SK-N-SH treated with all-trans-retinoic acid at 6 μM for 48 hours (cell line): ENCODE measurements at regions not wholly inside any gene's neighbourhood (a gene's known extent, or its start where the extent isn't known, plus 50 kb on each side); places are given as distances from the start of the nearest gene placed in this dataset.

Experiments used
- ATAC-seq: fragments of 200-7000 bp; cut with Tn5 transposase; 3 replicates; pipeline ENCODE4 v1.9.1; 2020; ENCODE audit warnings: mild to moderate bottlenecking, moderate library complexity
- ARNTL ChIP-seq: fragments of 450-650 bp; formaldehyde crosslinking; IDR thresholded peaks from 2 replicates; pipeline ENCODE4 v1.5.0; 2020; ENCODE audit warnings: low read depth, mild to moderate bottlenecking, moderate library complexity, borderline replicate concordance
- CREB5 ChIP-seq: fragments of 250-450 bp; sonication (Bioruptor Pico); IDR thresholded peaks from 2 replicates; pipeline ENCODE4 v1.5.1; 2020; ENCODE audit warnings: low read depth, mild to moderate bottlenecking, moderate library complexity
- CSDC2 ChIP-seq: fragments of 250-450 bp; sonication (Bioruptor Pico); IDR thresholded peaks from 2 replicates; pipeline ENCODE4 v1.5.0; 2020; ENCODE audit warnings: mild to moderate bottlenecking, moderate library complexity
- CSRNP3 ChIP-seq: fragments of 250-450 bp; sonication (Bioruptor Pico); IDR thresholded peaks from 2 replicates; pipeline ENCODE4 v1.5.1; 2021; ENCODE audit warnings: mild to moderate bottlenecking, moderate library complexity
- ESRRG ChIP-seq: fragments of 250-450 bp; sonication (Bioruptor Pico); IDR thresholded peaks from 2 replicates; pipeline ENCODE4 v1.6.1; 2021; ENCODE audit warnings: mild to moderate bottlenecking
- GLIS3 ChIP-seq: fragments of 250-450 bp; sonication (Bioruptor Pico); IDR thresholded peaks from 2 replicates; pipeline ENCODE4 v1.5.0; 2020; ENCODE audit warnings: mild to moderate bottlenecking, moderate library complexity
- ISL1 ChIP-seq: fragments of 250-450 bp; sonication (Bioruptor Pico); IDR thresholded peaks from 2 replicates; pipeline ENCODE4 v2.1.2; 2022; ENCODE audit warnings: mild to moderate bottlenecking, moderate library complexity
- OSR1 ChIP-seq: fragments of 250-450 bp; sonication (Bioruptor Pico); IDR thresholded peaks from 2 replicates; pipeline ENCODE4 v1.8.0; 2022; ENCODE audit warnings: moderate library complexity, mild to moderate bottlenecking, inconsistent platforms
- POU6F1 ChIP-seq: fragments of 250-450 bp; sonication (Bioruptor Pico); IDR thresholded peaks from 2 replicates; pipeline ENCODE4 v1.8.0; 2021; ENCODE audit warnings: low read depth, mild to moderate bottlenecking, moderate library complexity, borderline replicate concordance
- PPARA ChIP-seq: fragments of 250-450 bp; sonication (Bioruptor Pico); IDR thresholded peaks from 2 replicates; pipeline ENCODE4 v1.5.0; 2020; ENCODE audit warnings: mild to moderate bottlenecking, borderline replicate concordance
- RARB ChIP-seq: fragments of 250-450 bp; sonication (Bioruptor Pico); IDR thresholded peaks from 2 replicates; pipeline ENCODE4 v1.8.0; 2021; ENCODE audit warnings: mild to moderate bottlenecking, moderate library complexity
- TCF4 ChIP-seq: fragments of 250-450 bp; sonication (Bioruptor Pico); IDR thresholded peaks from 2 replicates; pipeline ENCODE4 v1.8.0; 2021; ENCODE audit warnings: mild to moderate bottlenecking, moderate library complexity, borderline replicate concordance
- TOX ChIP-seq: fragments of 250-450 bp; sonication (Bioruptor Pico); IDR thresholded peaks from 2 replicates; pipeline ENCODE4 v1.8.0; 2021; ENCODE audit warnings: mild to moderate bottlenecking, moderate library complexity, borderline replicate concordance
- TSHZ2 ChIP-seq: fragments of 250-450 bp; sonication (Bioruptor Pico); IDR thresholded peaks from 2 replicates; pipeline ENCODE4 v1.5.0; 2020; ENCODE audit warnings: mild to moderate bottlenecking, moderate library complexity
- ZC3H10 ChIP-seq: fragments of 250-450 bp; sonication (Bioruptor Pico); IDR thresholded peaks from 2 replicates; pipeline ENCODE4 v1.5.1; 2021; ENCODE audit warnings: mild to moderate bottlenecking, moderate library complexity
- ZFP3 ChIP-seq: fragments of 250-450 bp; sonication (Bioruptor Pico); IDR thresholded peaks from 2 replicates; pipeline ENCODE4 v1.5.0; 2020; ENCODE audit warnings: mild to moderate bottlenecking, moderate library complexity
- ZFP30 ChIP-seq: fragments of 450-650 bp; formaldehyde crosslinking; IDR thresholded peaks from 2 replicates; pipeline ENCODE4 v1.5.0; 2022; ENCODE audit warnings: mild to moderate bottlenecking, moderate library complexity
- ZNF565 ChIP-seq: fragments of 450-650 bp; formaldehyde crosslinking; conservative IDR thresholded peaks from 2 replicates; pipeline ENCODE4 v1.5.0; 2020; ENCODE audit warnings: low read depth, mild to moderate bottlenecking, moderate library complexity
- ZNF70 ChIP-seq: fragments of 450-650 bp; formaldehyde crosslinking; IDR thresholded peaks from 2 replicates; pipeline ENCODE4 v1.5.0; 2020; ENCODE audit warnings: mild to moderate bottlenecking, moderate library complexity
- ZNF8 ChIP-seq: fragments of 450-650 bp; formaldehyde crosslinking; IDR thresholded peaks from 2 replicates; pipeline ENCODE4 v1.5.0; 2020; ENCODE audit warnings: mild to moderate bottlenecking, moderate library complexity

- TF ChIP-seq ZC3H10 (CRISPR knock-in tag) (peak; percentile 75), OSR1 (CRISPR knock-in tag) (no peak)
- TF ChIP-seq, all 23 proteins: peak for 1
- peak; percentile 62; the same call in 2 of the 3 replicates for ATAC-seq
Measured at GRCh38 chr9:78930281-78930680, 633.4 kb downstream of the PSAT1 start.

- peak; percentile 56; the same call in 1 of the 2 replicates for TF ChIP-seq TOX (CRISPR knock-in tag)
- TF ChIP-seq ZNF565 (CRISPR knock-in tag): no peak
- no peak for TF ChIP-seq OSR1 (CRISPR knock-in tag)
- ATAC-seq: peak; percentile 98
Measured at GRCh38 chr9:78932849-78933627, 636.1 kb downstream of the PSAT1 start.

GRCh38 chr9:78934880-78935279, 636.9 kb upstream of the TLE4 start:
- no peak for TF ChIP-seq ISL1 (CRISPR knock-in tag)
- TF ChIP-seq CSRNP3 (CRISPR knock-in tag): no peak
- TF ChIP-seq CSDC2 (CRISPR knock-in tag): no peak
- no peak for TF ChIP-seq ZFP3 (CRISPR knock-in tag)
- no peak for TF ChIP-seq ZNF70 (CRISPR knock-in tag)
- TF ChIP-seq RARB: no peak
- TF ChIP-seq ARNTL (CRISPR knock-in tag): no peak
- TF ChIP-seq TCF4: no peak
- TF ChIP-seq CREB5: no peak
- TF ChIP-seq ESRRG (CRISPR knock-in tag): no peak
- no peak for TF ChIP-seq TSHZ2
- TF ChIP-seq GLIS3: no peak
- TF ChIP-seq PPARA: no peak
- TF ChIP-seq ZFP30 (CRISPR knock-in tag): no peak
- TF ChIP-seq POU6F1 (CRISPR knock-in tag): no peak
- no peak for ATAC-seq

GRCh38 chr9:78938821-78939220, 632.9 kb upstream of the TLE4 start:
- ATAC-seq: no peak
- TF ChIP-seq ISL1 (CRISPR knock-in tag) (no peak), ZNF565 (CRISPR knock-in tag) (no peak), GLIS3 (no peak), TOX (CRISPR knock-in tag) (no peak), CREB5 (no peak), PPARA (no peak), ZC3H10 (CRISPR knock-in tag) (no peak), ZNF8 (no peak), ZFP30 (CRISPR knock-in tag) (no peak), ZFP3 (CRISPR knock-in tag) (no peak), ARNTL (CRISPR knock-in tag) (no peak), POU6F1 (CRISPR knock-in tag) (no peak)
